Fibroblast of lung (primary cell): ENCODE measurements at regions not wholly inside any gene's neighbourhood (a gene's known extent, or its start where the extent isn't known, plus 50 kb on each side); places are given as distances from the start of the nearest gene placed in this dataset.

Source experiments
- CTCF ChIP-seq, 2 donors: IDR thresholded peaks in 1 of 2; conservative IDR thresholded peaks in 1 of 2; 1 replicate in 1 of 2; 2 replicates in 1 of 2; pipeline ENCODE4 v1.5.1; 2011 to 2012; ENCODE audit warnings: low read length in 2 of 2, control low read depth in 1 of 2, inconsistent platforms in 1 of 2, low read depth in 1 of 2, mild to moderate bottlenecking in 1 of 2
- EZH2 ChIP-seq: IDR thresholded peaks from 2 replicates; pipeline ENCODE4 v1.5.1; 2012; ENCODE audit warnings: low read length, control low read depth, mild to moderate bottlenecking; ENCODE audit errors: missing control alignments

- TF ChIP-seq CTCF (conservative IDR thresholded peaks at IDR 0.05 in 1 of 2, IDR thresholded peaks at IDR 0.05 in 1 of 2; ENCODE audit: low read depth in 1 of 2, low read length in 2 of 2) (no peak), EZH2 (no peak)
These were observed 170.3 kb upstream of the SPRED2 start for GRCh38 chr2:65602603-65603235.
